GM18867 (cell line): ENCODE measurements at regions not wholly inside any gene's neighbourhood (a gene's known extent, or its start where the extent isn't known, plus 50 kb on each side); places are given as distances from the start of the nearest gene placed in this dataset.
"Not testable (repeated sequence)": the region's sequence is repeated elsewhere in the genome, so short reads cannot be mapped to it uniquely, and the experiment has no call there.

Source experiments
- ATAC-seq: cut with Tn5 transposase; IDR thresholded peaks from one replicate; pipeline ENCODE4 v1.9.1; 2021; ENCODE audit warnings: mild to moderate bottlenecking, moderate library complexity; ENCODE audit not compliant: unreplicated experiment

DNA sequence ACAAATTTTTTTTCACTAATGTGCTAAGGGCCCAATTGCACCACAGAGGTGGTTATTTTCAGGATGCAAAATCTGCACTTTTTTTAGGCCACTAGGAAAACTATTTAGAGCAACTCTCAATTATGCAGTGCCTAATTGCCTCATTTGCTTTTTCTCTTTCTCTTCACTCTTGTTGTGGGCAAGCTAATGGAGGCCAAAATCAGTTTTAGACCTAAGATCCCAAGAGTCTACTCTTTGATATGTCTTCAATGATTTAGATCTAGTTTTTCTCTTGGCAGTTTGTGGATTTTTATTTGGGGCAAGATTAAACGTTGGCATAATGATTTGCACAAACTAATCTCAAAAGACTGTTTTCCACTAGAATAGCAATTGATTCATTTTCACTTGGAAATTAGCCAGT lies 1996.9 kb downstream of the LRRC4C start:
- no peak for ATAC-seq

DNA sequence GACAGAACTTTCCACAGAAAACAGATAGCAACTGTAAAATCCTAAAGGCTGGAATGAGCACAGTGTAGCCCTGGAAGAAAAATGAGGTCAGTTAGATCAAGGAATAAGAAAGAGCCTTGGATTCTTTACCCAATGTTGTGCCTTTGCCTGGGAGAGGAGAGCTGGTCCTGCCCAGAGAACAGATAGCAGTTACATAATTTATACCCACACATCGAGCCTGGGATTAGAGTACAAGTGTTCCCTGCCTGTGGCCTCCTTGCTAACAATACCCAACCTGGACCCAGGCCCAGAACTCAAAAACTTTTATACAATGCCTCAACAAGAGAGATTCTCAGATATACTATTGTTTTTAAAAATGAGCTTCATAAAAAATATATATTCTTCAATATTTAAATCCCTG lies 1998.4 kb downstream of the LRRC4C start:
- ATAC-seq: no peak

GRCh38 chr11:39459606-39460005 lies 1999.8 kb downstream of the LRRC4C start:
- no peak for ATAC-seq

GRCh38 chr11:39458481-39458880 lies 2001.0 kb downstream of the LRRC4C start:
- no peak for ATAC-seq

DNA sequence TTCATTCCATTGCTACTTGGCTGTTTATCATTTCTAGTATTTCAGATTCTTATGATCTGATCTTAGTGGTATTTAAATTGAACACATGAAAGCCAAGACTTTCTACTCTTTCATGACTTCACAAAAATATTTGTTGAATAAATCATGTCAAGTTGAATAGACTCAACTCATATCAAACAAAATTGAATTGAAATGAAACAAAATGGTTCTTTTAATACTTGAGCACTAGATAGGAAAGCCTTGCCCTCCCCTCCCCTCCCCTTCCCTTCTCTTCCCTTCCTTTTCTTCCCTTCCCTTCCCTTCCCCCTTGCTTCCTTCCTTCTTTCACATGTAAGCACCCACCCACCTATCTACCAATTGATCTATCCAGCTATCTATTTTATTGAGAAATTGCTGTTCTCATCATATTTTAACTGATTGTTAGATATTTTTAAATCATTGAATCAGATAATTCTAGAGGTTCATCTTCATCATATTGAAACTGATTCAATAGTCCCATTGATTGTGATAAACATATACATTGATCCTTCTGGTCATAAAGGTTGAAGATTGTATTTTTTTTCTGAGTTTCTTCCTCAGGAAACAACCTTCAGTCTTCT lies 2015.9 kb downstream of the LRRC4C start:
- ATAC-seq: no peak

- no peak for ATAC-seq
These were observed 2017.3 kb downstream of the LRRC4C start for GRCh38 chr11:39442177-39442576.

- ATAC-seq: no peak
These were observed 2023.8 kb downstream of the LRRC4C start for GRCh38 chr11:39435641-39436040.

DNA sequence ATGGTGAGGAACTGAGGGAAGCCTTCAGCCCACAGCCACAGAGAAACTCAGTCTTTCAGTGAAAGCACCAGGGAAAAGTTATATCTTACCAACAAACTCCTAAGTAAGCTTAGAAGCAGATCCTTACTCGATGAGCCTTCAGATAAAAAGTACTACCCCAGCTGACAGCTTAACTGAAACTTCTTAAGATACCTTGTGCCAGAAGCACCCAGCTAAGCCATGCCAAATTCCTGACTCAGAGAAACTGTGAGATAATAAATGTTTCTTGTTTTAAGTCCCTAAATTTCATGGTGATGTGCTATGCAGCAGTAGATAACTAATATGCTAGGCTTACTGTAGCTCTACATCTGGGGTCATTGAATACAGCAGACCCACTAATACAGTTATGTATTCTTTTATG lies 2025.0 kb downstream of the LRRC4C start:
- ATAC-seq: no peak

DNA sequence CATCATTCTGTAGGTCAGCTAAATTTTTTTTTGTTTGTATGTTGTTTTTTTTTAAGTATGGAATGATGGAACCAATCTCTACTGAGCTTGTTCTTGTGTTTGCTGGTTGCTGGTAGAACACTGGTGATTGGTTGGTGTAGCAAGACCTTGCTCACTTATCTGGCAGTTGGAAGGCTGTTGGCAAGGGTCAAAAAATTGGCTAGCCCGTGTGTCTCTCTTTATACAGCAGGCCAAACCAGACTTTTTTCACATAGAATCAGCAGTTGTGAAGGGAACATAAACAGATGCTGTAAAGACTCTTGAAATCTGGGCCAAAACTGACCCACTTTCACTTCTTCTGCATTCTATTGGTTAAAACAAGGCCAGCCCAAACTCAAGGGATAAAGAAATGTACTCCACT lies 2026.5 kb downstream of the LRRC4C start:
- ATAC-seq: no peak

DNA sequence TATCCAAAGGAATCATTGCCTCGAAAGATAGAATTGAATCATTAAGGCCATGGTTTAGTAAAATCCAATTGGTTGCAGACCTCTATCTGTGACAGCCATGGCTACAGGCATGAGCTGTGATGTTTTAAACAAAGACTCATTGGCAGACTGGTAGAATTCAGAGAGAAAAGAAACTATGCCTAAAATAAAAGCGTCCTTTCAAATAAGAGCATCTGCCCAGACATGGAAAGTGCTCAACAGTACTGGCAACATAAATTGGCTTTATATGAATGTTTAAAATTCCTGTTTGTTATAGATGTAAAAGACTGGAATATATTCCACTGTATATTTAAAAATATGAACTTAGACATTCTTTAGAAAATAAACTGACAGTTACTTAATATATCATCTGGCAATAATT lies 2034.2 kb downstream of the LRRC4C start:
- no peak for ATAC-seq

GRCh38 chr11:39412117-39412516 lies 2047.3 kb downstream of the LRRC4C start:
- no peak for ATAC-seq

- no peak for ATAC-seq
These were observed 2073.5 kb downstream of the LRRC4C start for GRCh38 chr11:39385911-39386310.

- peak; percentile 61 for ATAC-seq
These were observed 2084.3 kb downstream of the LRRC4C start for GRCh38 chr11:39374963-39375698.

- ATAC-seq: no peak
These were observed 2091.9 kb downstream of the LRRC4C start for GRCh38 chr11:39367534-39367933.

- no peak for ATAC-seq
These were observed 2093.5 kb downstream of the LRRC4C start for GRCh38 chr11:39365809-39366436.

- no peak for ATAC-seq
These were observed 2095.9 kb downstream of the LRRC4C start for GRCh38 chr11:39363571-39363970.

GRCh38 chr11:39361557-39361956 lies 2097.9 kb downstream of the LRRC4C start:
- ATAC-seq: no peak

GRCh38 chr11:39345834-39346442 lies 2113.5 kb downstream of the LRRC4C start:
- no peak for ATAC-seq

GRCh38 chr11:39341461-39341860 lies 2118.0 kb downstream of the LRRC4C start:
- no peak for ATAC-seq

DNA sequence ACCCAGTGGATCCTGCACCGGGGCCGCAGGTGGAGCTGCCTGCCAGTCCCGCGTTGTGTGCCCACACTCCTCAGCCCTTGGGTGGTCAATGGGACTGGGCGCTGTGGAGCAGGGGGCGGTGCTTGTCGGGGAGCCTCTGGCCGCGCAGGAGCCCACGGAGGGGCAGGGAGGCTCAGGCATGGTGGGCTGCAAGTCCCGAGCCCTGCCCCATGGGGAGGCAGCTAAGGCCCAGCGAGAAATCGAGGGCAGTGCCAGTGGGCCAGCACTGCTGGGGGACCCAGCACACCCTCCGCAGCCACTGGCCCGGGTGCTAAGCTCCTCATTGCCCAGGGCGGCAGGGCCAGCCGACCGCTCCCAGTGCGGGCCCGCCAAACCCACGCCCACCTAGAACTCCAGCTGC lies 2126.4 kb downstream of the LRRC4C start:
- ATAC-seq: not testable (repeated sequence)

GRCh38 chr11:39327302-39327701 lies 2132.2 kb downstream of the LRRC4C start:
- no peak for ATAC-seq

- ATAC-seq: not testable (repeated sequence)
These were observed 2147.6 kb downstream of the LRRC4C start for GRCh38 chr11:39311888-39312287.
